NOMO-1 treated with dmso at 0.1 percent for 144 hours (cell line): ENCODE measurements at regions not wholly inside any gene's neighbourhood (a gene's known extent, or its start where the extent isn't known, plus 50 kb on each side); places are given as distances from the start of the nearest gene placed in this dataset.

Source experiments
- DNase-seq: peaks from one replicate; lab custom pipeline; 2025; ENCODE audit not compliant: unreplicated experiment; lab: John Stamatoyannopoulos, UW

GRCh38 chr18:78655921-78656320, 323.7 kb upstream of the SALL3 start:
- DNase-seq = no peak

GRCh38 chr18:78656346-78656925, 323.2 kb upstream of the SALL3 start:
- DNase-seq = no peak

- no peak for DNase-seq
Measured at GRCh38 chr18:78658531-78658930, 321.1 kb upstream of the SALL3 start.

- no peak for DNase-seq
Measured at GRCh38 chr18:78659057-78659456, 320.6 kb upstream of the SALL3 start.

- no peak for DNase-seq
Measured at GRCh38 chr18:78659748-78660147, 319.9 kb upstream of the SALL3 start.

GRCh38 chr18:78660311-78660710, 319.3 kb upstream of the SALL3 start:
- no peak for DNase-seq

GRCh38 chr18:78661316-78661715, 318.3 kb upstream of the SALL3 start:
- DNase-seq = no peak

GRCh38 chr18:78662879-78663278, 316.7 kb upstream of the SALL3 start:
- no peak for DNase-seq

GRCh38 chr18:78664048-78664447, 315.6 kb upstream of the SALL3 start:
- DNase-seq = no peak

GRCh38 chr18:78664848-78665247, 314.8 kb upstream of the SALL3 start:
- no peak for DNase-seq

GRCh38 chr18:78665644-78666043, 314.0 kb upstream of the SALL3 start:
- no peak for DNase-seq

- DNase-seq = no peak
Measured at GRCh38 chr18:78666666-78667335, 312.8 kb upstream of the SALL3 start.

GRCh38 chr18:78670778-78671391, 308.7 kb upstream of the SALL3 start:
- no peak for DNase-seq

- DNase-seq = no peak
Measured at GRCh38 chr18:78671551-78671950, 308.1 kb upstream of the SALL3 start.

- DNase-seq = no peak
Measured at GRCh38 chr18:78672862-78673446, 306.7 kb upstream of the SALL3 start.

- no peak for DNase-seq
Measured at GRCh38 chr18:78673516-78674321, 305.9 kb upstream of the SALL3 start.

- no peak for DNase-seq
Measured at GRCh38 chr18:78675231-78675630, 304.4 kb upstream of the SALL3 start.

GRCh38 chr18:78676622-78677482, 302.8 kb upstream of the SALL3 start:
- no peak for DNase-seq

GRCh38 chr18:78677483-78678317, 301.9 kb upstream of the SALL3 start:
- DNase-seq = no peak

- DNase-seq = no peak
Measured at GRCh38 chr18:78678318-78678695, 301.3 kb upstream of the SALL3 start.
